ENCODE measurements at regions not wholly inside any gene's neighbourhood (a gene's known extent, or its start where the extent isn't known, plus 50 kb on each side); places are given as distances from the start of the nearest gene placed in this dataset.
A peak's percentile ranks its signal among the peaks of the same experiment; 100 is the strongest.
"Not testable (repeated sequence)": the region's sequence is repeated elsewhere in the genome, so short reads cannot be mapped to it uniquely, and the experiment has no call there.

DNA sequence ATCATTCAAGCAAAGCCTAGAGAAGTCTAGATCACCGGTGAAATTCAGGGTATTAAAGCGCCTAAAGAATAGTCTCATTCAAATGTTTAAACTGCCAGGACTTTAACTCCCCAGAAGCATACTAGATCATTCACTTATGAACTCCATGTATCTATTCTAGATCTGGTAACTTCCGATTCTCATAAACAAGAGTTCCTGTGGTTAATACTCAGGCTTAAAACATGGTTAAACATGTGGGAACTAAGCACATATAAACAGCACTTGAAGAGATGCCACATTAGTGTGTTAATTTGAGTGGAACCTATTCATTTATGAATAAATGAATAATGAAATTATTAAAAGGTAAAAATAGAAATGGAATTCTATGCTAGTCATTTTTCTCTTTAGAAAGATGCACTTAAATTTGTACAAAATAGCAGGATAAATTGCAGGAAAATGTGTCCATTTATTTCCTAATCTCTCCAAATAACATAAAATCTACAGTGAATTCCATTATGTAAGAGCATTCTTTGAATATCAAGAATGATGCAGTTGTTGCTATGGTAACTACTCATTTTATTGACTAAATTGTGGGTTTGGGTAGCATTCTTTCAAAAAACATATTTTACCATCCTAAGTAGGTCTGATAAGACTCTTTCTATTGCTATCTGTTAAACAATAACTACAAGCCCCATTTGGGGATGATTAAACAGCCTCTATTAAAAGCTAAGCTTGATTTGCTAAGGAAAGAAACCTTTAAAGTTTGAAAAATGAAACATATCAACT lies 147.6 kb upstream of the TMEM168 start:
- DNase-seq (ENCODE audit: low spot score): no peak

DNA sequence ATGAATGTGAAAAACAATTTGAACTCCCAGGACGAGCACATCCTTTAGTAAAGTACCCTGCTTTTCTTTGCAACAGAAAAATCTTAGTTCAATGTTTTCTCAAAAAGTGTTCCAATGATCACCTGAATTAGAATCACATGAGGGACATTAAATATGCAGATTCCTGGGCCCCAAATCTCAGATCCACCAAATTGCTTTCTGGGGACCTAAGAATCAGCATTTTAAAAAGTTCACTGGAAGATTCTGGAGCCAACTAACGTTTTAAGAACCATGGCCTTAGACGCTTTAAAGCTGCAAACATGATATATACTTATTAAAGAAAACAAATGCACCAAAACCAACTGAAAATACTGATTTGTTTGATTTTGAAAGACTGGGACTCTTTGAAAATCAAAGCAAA lies 143.4 kb upstream of the TMEM168 start:
- no peak for DNase-seq (ENCODE audit: low spot score)

DNA sequence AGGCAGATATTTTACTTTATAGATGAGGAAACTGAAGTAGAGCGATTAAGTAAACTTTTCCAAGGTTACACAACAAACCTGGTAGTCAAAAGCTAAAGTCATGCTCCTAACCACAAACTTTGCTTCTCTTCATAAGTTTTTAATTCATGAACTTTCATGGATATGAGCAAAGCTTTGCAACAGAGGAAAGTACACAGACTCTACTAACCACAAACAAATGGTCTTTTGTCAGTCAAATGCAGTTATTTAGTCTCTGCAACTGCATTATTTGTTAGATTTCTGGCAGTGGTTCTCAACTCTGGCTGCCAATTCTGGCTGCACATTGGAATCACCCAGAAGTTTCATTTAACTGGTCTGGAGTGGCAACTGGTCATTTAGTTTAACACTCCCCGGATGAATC lies 140.6 kb upstream of the TMEM168 start:
- peak; percentile 51 for DNase-seq (ENCODE audit: low spot score)

DNA sequence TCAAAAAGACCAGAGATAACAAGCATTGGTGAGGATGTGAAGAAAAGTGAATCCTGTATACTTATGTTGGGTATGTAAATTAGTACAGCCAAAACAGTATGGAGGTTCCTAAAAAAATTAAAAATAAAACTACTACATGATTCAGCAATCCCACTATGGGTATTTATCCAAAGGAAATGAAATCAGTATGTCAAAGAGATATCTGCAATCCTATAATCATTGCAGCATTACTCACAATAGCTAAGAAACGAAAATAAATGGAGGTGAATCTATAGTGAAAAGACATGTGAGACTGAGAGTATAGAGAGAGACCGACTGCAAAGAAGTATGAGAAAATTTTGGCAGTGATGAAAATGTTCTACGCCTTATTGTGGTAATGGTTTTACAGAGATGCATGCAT lies 139.2 kb upstream of the TMEM168 start:
- DNase-seq (ENCODE audit: low spot score): no peak

DNA sequence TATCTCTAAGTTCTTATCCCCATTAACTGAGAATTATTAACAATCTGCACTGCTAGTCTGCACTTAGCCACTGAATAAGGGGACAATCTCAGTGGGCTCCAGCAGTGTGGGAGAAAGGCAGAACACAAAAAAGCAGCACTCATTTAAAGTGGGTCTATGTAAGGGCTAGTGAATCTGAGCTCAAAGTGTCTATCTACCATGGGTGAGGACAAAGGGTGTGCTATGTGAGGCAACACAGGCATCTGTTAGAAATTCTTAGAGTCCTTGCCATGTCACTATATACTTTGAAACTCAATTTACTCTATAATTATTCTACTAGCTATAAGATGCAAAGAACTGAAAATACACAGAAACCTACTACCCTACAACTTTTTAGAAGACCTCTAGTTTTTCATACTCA lies 135.8 kb upstream of the TMEM168 start:
- no peak for DNase-seq (ENCODE audit: low spot score)

DNA sequence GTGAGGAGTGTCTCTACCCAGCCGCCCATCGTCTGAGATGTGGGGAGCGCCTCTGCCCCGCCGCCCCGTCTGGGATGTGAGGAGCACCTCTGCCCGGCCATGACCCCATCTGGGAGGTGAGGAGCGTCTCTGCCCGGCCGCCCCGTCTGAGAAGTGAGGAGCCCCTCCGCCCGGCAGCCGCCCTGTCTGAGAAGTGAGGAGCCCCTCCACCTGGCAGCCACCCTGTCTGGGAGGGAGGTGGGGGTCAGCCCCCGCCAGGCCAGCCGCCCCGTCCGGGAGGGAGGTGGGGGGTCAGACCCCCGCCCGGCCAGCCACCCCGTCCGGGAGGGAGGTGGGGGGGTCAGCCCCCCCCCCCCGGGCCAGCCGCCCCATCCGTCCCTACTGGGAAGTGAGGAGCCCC lies 132.4 kb upstream of the TMEM168 start:
- DNase-seq (ENCODE audit: low spot score): not testable (repeated sequence)

DNA sequence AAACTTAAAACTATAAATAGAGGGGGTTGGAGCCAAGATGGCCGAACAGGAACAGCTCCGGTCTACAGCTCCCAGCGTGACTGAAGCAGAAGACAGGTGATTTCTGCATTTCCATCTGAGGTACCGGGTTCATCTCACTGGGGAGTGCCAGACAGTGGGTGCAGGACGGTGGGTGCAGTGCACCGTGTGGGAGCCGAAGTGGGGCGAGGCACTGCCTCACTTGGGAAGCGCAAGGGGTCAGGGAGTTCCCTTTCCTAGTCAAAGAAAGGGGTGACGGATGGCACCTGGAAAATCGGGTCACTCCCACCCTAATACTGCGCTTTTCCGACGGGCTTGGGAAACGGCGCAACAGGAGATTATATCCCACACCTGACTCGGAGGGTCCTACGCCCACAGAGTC lies 126.2 kb upstream of the TMEM168 start:
- not testable (repeated sequence) for DNase-seq (ENCODE audit: low spot score)

DNA sequence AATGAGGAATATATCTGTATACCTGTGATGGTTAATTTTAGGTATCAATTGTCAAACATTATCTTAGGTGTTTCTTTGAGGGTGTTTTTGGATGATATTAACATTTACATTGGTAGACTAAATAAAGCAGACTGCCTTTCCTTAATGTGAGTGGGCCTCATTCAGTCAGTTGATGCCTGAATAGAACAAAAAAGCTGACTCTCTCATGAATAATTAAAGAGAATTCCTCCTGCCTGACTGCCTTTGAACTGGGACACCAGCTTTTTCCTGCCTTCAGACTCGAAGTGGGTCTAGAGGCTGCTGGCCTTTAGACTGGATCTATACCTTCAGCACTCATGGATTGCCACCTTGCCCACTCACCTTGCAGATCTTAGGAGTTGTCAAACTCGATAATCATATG lies 117.9 kb upstream of the TMEM168 start:
- DNase-seq (ENCODE audit: low spot score): no peak

DNA sequence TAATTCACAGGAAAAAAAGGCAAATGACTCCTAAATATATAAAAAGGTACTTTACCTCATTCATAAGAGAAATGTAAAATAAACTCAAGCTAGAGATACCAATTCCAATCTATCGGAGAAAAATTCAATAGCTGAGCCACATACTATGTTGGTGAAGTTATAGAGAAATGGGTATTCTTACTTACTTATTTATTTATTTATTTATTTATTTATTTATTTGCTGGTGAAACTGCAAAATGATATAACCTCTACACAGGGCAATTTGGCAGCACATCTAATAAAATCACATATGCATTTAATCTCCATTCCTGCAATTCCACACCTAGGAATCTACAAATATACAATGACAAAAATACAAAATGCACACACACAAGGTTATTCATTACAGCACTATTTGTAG lies 117.5 kb upstream of the TMEM168 start:
- no peak for DNase-seq (ENCODE audit: low spot score)

DNA sequence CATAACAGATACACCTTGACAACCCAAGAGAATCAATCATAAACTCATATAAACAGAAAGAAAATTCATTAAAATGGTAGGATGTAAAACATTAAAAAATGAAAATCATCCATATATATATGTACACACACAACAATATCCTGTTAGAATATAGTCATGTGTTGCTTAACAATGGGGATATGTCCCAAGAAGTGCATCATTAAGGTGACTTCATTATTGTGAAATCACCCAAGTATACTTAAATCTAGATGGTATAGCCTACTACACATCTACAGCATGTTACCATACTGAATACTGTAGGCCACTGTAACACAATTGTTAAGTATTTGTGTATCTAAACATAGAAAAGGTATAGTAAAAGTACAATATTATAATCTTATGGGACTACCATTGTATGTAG lies 115.8 kb upstream of the TMEM168 start:
- no peak for DNase-seq (ENCODE audit: low spot score)

DNA sequence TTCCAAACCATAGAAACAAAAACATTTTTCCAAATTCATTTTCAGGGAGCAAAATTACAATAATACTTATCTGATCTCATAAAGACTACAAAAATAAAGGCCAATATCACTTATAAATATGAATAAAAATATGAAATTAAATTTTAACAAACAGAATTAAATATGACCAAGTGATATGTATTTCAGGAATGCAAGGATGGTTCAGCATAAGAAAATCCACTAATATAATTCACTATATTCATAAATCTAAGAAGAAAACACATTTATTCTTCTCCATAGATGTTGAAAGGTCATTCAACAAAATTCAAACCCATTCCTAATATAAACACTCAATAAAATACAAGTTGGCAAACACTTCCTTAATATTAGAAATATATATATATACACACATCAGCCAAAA lies 115.2 kb upstream of the TMEM168 start:
- no peak for DNase-seq (ENCODE audit: low spot score)

DNA sequence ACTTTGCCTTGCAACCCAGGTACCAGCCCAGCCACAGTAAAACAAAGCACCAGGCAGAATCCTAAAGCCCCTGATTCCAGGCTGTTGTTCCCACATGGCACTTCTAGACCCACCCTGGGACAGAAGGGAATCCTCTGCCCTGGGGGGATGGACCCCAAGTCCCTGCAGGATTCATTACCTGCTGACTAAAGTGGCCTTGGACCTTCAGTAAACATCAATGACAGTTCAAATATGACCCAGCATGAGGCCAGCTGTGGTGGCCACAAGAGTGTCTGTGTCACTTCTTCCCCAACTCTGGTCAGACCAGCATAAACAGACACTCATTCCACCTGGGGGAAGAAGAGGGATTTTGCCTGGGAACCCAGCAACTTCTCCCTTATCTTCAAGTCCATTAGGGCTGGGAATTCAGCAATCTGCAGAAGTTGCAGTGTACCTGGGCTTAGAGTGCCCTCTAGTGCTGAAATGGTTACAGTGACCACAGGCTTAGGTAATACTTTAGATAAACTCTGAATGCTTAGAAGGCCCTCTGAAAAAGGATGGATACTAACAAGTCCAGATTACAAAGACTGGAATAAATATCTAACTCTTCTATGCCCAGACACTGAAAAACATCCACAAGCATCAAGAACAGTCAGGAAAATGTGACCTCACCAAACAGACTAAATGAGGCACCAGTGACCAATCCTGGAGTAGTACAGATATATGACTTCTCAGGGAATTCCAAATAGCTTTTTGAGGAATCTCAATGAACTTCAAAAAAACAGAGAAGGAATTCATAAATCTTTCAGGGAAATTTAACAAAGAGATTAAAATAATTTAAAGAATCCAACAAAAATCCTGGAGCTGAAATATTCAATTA lies 108.5 kb upstream of the TMEM168 start:
- peak; percentile 68 for DNase-seq (ENCODE audit: low spot score)

DNA sequence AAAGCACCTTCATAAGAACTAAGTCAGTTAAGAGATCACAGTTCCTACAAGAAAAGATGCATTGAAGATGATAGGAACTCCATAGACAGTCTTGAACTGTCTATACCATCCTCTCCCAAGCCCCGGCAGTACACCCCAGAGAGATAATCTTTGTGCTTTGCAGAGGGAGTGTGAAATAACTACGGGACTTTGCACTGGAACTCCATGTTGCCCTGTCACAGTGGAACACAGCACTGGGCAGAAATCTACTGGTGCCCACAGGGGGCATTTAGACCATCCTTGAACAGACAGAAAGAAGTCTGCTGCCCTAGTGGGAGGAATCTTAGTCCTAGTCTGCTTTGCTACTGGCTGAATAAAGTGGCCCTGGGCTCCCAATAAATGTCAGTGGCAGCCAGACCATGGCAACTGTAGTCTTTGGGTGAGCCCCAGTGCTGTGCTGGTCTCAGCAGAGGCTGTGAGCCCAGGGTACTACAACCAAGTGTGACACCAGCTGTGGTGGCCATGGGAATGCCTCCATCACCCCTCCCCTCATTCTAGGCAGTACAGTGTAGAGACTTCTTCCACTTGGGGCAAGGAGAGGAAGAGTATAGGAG lies 107.7 kb upstream of the TMEM168 start:
- no peak for DNase-seq (ENCODE audit: low spot score)

DNA sequence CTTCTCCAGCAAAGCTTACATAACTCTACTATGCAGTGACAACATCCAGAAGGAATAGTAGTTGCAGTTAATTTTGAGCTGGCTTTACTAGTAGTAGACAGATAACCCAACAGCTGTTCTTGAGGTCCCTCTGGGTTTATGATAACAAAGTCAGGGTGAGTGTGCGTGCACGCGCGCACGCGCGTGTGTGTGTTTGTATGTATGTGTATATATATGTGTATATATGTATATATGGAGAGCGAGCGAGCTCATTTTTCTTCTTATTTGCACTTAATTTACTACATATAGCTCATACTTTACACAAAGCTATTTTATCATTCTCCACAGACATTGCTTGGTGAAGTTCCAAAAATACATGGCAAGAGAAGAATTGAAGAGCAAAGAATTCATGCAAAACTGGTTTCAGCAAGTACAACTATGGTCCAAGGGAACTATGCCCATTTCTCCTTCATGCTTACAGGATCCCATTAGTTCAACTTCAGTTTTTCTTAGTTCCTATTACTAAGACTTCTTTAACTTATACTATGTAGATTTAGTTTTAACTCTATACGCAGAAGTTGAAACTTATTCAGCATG lies 105.9 kb upstream of the TMEM168 start:
- DNase-seq (ENCODE audit: low spot score): no peak

DNA sequence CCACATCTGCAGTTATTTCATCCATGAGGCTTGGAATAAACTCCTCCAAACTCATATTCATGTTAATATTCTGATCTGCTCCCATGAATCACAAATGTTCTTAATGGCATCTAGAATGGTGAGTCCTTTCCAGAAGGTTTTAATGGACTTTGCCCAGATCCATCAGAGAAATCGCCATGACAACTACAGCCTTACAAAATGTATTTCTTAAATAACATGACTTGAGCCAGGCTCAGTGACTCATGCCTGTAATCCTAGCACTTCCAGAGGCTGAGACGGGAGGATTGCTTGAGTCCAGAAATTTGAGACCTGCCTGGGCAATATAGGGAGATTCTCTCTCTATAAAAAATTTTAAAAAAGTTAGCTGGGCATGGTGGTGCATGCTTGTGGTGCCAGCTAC lies 102.1 kb upstream of the TMEM168 start:
- DNase-seq (ENCODE audit: low spot score): no peak

DNA sequence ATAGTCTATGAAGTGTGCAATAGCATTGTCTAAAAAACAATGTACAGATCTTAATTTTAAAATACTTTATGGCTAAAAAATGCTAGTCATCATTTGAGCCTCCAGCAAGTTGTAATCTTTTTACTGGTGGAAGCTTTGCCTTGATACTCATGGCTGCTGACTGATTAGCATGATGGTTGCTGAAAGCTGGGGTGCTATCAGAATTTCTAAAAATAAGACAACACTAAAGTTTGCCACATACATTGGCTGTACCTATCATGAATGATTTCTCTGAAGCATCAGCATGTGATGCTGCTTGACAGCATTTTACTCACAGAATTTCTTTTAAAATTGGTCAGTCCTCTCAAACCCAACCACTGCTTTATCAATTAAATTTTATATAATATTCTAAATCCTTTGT lies 101.5 kb upstream of the TMEM168 start:
- DNase-seq (ENCODE audit: low spot score): no peak

DNA sequence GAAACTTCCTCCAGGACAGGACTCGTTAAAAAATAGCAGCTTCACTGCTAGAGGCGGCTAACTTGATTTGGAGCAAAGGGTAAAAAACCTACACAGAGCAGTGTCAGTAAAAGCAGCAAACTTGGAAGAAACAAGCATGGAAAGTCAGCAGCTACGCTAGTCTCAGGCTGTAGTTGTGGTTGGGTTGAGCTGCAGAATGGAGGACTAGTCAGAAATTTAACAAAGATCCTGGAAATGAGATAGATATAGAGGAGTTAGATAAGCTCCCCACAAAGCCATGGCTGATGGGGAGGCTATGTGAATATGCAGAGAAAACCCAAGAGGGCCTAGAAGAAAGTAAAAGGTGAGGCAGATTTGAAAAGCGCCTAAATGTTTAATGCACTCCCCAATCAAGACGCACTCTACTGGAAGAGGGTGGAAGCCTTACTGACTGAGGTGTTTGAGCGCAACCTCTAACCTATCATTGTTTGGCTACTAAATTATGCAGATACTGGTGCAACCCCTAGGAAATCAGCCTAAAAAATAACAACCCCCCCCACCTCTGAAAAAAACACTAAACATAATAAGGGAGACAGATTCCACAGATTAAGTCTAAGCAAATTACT lies 99.7 kb upstream of the TMEM168 start:
- DNase-seq (ENCODE audit: low spot score): no peak

DNA sequence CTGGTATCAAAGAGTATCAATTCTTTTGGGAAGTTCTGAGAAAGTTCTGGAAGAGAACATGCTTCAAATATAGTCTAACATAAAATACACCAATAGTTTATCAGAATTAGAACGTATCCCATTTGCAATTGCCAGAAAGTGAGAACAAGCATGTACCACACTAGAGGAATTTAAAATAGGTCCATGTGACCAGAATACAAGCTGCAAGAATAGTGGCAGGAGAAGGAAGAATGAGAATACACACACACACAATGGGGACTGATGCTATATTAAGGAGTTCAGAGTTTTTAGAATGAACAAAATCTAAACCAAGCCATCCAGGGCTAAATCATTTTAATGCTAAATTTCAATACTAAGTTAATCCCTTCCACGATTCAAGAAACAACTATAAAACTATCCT lies 99.1 kb upstream of the TMEM168 start:
- no peak for DNase-seq (ENCODE audit: low spot score)

DNA sequence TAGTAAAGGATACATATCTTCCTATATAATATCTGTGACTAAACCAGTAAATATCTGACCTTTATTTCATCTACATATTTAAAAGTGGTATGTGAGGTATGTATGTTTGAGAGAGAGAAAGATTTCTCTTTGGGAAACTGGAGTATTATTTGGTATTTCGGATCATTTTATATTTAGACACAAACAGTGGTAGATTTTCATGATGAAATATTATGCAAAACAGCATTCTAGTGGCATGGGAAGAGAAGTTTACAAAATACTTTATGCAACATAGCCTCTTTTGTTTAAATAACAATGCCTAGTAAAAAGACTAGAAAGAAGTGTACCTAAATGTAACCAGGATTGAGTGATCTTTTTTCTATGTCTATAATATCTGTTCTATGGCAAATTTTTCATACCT lies 98.6 kb upstream of the TMEM168 start:
- no peak for DNase-seq (ENCODE audit: low spot score)

DNA sequence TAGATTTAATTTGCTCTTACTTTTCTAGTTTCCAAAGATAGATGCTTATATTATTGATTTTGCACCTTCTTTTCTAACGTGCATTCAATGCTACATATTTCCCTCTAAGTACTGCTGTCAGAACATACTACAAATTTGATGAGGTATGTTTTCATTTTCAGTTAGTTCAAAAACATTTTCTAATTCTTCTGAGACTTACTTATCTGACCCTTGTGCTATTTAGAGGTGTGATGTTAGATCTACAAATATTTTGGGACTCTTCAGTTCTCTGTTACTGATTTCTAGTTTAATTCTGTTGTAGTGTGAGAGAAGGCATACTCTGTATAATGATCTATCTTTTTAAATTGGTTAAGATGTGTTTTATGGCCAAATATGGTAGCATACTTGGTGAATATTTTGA lies 97.8 kb upstream of the TMEM168 start:
- DNase-seq (ENCODE audit: low spot score): no peak

DNA sequence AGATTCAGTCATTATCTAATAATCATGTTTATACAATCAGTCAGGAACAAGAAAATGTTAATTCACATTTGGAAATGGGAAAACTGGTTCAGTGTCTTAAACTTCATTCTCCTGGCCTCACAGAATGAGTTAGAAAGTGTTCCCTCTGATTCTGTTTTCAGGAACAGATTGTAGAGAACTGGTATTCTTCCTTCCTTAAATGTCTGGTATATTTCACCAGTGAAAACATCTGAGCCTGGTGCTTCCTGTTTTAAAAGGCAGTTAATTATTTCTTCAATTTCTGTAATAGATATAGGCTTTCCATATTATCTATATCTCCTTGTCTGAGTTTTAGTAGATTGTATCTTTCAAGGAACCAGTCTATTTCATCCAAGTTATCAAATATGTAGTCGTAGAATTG lies 97.1 kb upstream of the TMEM168 start:
- no peak for DNase-seq (ENCODE audit: low spot score)

DNA sequence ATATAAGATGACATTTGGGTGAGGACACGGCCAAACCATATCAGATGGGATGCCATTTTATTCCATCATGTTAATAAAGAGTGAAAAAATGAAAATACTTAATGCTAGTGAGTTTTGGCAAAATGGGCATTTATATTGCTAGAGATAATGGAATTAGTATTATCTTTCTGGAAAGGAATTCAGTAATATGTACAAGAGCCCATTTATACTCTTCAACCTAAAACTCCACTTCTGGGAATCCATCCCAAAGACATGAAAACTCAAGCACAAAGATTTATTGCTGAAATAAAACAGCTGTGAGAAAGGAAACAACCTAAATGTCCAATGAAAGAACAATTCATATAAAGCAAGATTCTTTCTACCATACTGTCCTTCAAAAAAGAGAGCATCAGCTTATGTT lies 96.0 kb upstream of the TMEM168 start:
- DNase-seq (ENCODE audit: low spot score): no peak

All from H4 (cell line).